Endothelial cell of umbilical vein (primary cell): ENCODE measurements at regions not wholly inside any gene's neighbourhood (a gene's known extent, or its start where the extent isn't known, plus 50 kb on each side); places are given as distances from the start of the nearest gene placed in this dataset.

Source experiments
- BruUV-seq: library from RNA; stranded (reverse); fragments of 400-500 nt; replicated peaks from 2 replicates; lab custom pipeline; 2021; lab: Mats Ljungman, UMichigan
- CTCF ChIA-PET: fragments of 300-600, 350-600 bp; sonication (Branson Sonifier 250); formaldehyde crosslinking; loops from one replicate; lab custom pipeline; 2021; ENCODE audit warnings: antibody characterized with exemption, inconsistent platforms; lab: Charles Lee
- POLR2A ChIA-PET: fragments of 300-600, 350-600 bp; sonication (Branson Sonifier 250); formaldehyde crosslinking; loops from one replicate; lab custom pipeline; 2021; ENCODE audit warnings: antibody characterized with exemption, inconsistent platforms; lab: Charles Lee
- DNase-seq: peaks from one replicate; pipeline ENCODE4 v3.0.0-alpha.2; 2011; ENCODE audit warnings: low read depth, low spot score
- FAIRE-seq: peaks from 2 replicates; lab custom pipeline; 2011; peaks lifted over from hg19 to GRCh38; lab: Jason Lieb, UNC
- H2AFZ ChIP-seq: 2 replicates; pipeline ENCODE4 v1.6.0; 2012; ENCODE audit warnings: low read depth, low read length, control low read depth, inconsistent platforms
- H3K27ac ChIP-seq: 2 replicates; pipeline ENCODE4 v1.5.1; 2011; ENCODE audit warnings: low read depth, mild to moderate bottlenecking, control low read depth, low read length, moderate library complexity; ENCODE audit not compliant: insufficient read depth
- H3K27me3 ChIP-seq, 2 experiments: 2 replicates each; pipeline versions ENCODE4 v1.6.0 to v1.6.1; 2011; ENCODE audit warnings: low read length in 2 of 2, mixed read lengths in 1 of 2; ENCODE audit not compliant: control insufficient read depth in 2 of 2, insufficient read depth in 2 of 2
- H3K36me3 ChIP-seq, 2 experiments: 2 replicates in 1 of 2; 3 replicates in 1 of 2; pipeline ENCODE4 v1.5.1; 2011; ENCODE audit warnings: low read length in 2 of 2, mild to moderate bottlenecking in 1 of 2, moderate library complexity in 1 of 2; ENCODE audit not compliant: control insufficient read depth in 2 of 2, insufficient read depth in 2 of 2; ENCODE audit errors: extremely low read depth in 1 of 2
- H3K4me1 ChIP-seq: 3 replicates; pipeline ENCODE4 v1.5.1; 2011; ENCODE audit warnings: mild to moderate bottlenecking, low read length; ENCODE audit not compliant: control insufficient read depth, insufficient read depth; ENCODE audit errors: extremely low read depth
- H3K4me2 ChIP-seq: 2 replicates; pipeline ENCODE4 v1.6.1; 2011; ENCODE audit warnings: low read length, control low read depth, mixed read lengths; ENCODE audit not compliant: insufficient read depth
- H3K4me3 ChIP-seq, 3 experiments: fragments of 200-600 bp in 1 of 3; sonication (generic), shearing (Covaris generic) in 1 of 3; replicated peaks in 1 of 3; 2 replicates each; pipeline ENCODE4 v1.5.1; 2011 to 2016; ENCODE audit warnings: control low read depth in 3 of 3, low read length in 3 of 3, mild to moderate bottlenecking in 2 of 3, inconsistent platforms in 1 of 3, low read depth in 1 of 3, moderate library complexity in 1 of 3; ENCODE audit not compliant: insufficient read depth in 1 of 3
- H3K79me2 ChIP-seq: 2 replicates; pipeline ENCODE4 v1.6.0; 2012; ENCODE audit warnings: low read length, inconsistent platforms; ENCODE audit not compliant: control insufficient read depth, insufficient read depth
- H3K9ac ChIP-seq: replicated peaks from 2 replicates; pipeline ENCODE3; 2011; ENCODE audit warnings: low read length, control low read depth; ENCODE audit not compliant: insufficient read depth; ENCODE audit errors: extremely low read depth
- H3K9me1 ChIP-seq: replicated peaks from 3 replicates; pipeline ENCODE4 v1.6.0; 2011; ENCODE audit warnings: mild to moderate bottlenecking, low read length; ENCODE audit not compliant: control insufficient read depth, insufficient read depth; ENCODE audit errors: extremely low read depth
- H3K9me3 ChIP-seq: replicated peaks from 2 replicates; pipeline ENCODE4 v1.5.1; 2012; ENCODE audit warnings: low read length, inconsistent platforms; ENCODE audit not compliant: control insufficient read depth, insufficient read depth
- H4K20me1 ChIP-seq: replicated peaks from 2 replicates; pipeline ENCODE3; 2011; ENCODE audit warnings: mild to moderate bottlenecking, low read length; ENCODE audit not compliant: control insufficient read depth, insufficient read depth; ENCODE audit errors: extremely low read depth
- EZH2 ChIP-seq: IDR thresholded peaks from 2 replicates; pipeline ENCODE4 v1.6.1; 2012; ENCODE audit warnings: borderline replicate concordance, low read depth, mild to moderate bottlenecking, moderate library complexity, low read length, inconsistent platforms; ENCODE audit not compliant: severe bottlenecking
- FOS ChIP-seq: IDR thresholded peaks from 2 replicates; pipeline ENCODE4 v1.6.1; 2011; ENCODE audit warnings: mild to moderate bottlenecking, low read length, moderate library complexity, borderline replicate concordance; ENCODE audit not compliant: insufficient read depth
- GATA2 ChIP-seq: IDR thresholded peaks from 2 replicates; pipeline ENCODE4 v1.7.0; 2011; ENCODE audit warnings: low read depth, mild to moderate bottlenecking, moderate library complexity, mixed read lengths, low read length; ENCODE audit not compliant: insufficient read length, insufficient read depth
- JUN ChIP-seq: IDR thresholded peaks from 2 replicates; pipeline ENCODE4 v1.6.1; 2011; ENCODE audit warnings: borderline replicate concordance, low read depth; ENCODE audit not compliant: insufficient read length, insufficient read depth
- MYC ChIP-seq: IDR thresholded peaks from one replicate; pipeline ENCODE4 v1.6.1; 2011; ENCODE audit warnings: mild to moderate bottlenecking, low read depth, low read length
- POLR2A ChIP-seq: IDR thresholded peaks from 2 replicates; pipeline ENCODE4 v1.6.1; 2012; ENCODE audit warnings: low read depth, mild to moderate bottlenecking, control low read depth, low read length
- POLR2AphosphoS5 ChIP-seq: IDR thresholded peaks from 2 replicates; pipeline ENCODE4 v1.6.1; 2012; ENCODE audit warnings: low read depth, mild to moderate bottlenecking, control low read depth, low read length, moderate library complexity; ENCODE audit not compliant: insufficient read depth
- dilution Hi-C: fragments of 300-500 bp; cut with MboI; formaldehyde crosslinking; loops from one replicate; pipeline ENCODE4 v1.15.0; 2019; ENCODE audit warnings: low sequenced_read_pairs; ENCODE audit not compliant: extremely low pct_ligation_motif_present
- intact Hi-C: fragments of 100-400 bp; cut with micrococcal nuclease; formaldehyde crosslinking; loops from one replicate; pipeline ENCODE4 v1.10.0; 2022
- TF ChIP-seq, protein P1 (sequence below): IDR thresholded peaks from 2 replicates; pipeline ENCODE4 v1.6.1; 2011; ENCODE audit not compliant: insufficient read depth, insufficient read length
- TF ChIP-seq, protein P2 (sequence below), 2 donors: IDR thresholded peaks; 1 replicate in 1 of 2; 2 replicates in 1 of 2; pipeline ENCODE4 v1.5.1; 2011; ENCODE audit warnings: low read length in 2 of 2, mild to moderate bottlenecking in 2 of 2, moderate library complexity in 2 of 2, control low read depth in 1 of 2, inconsistent platforms in 1 of 2, low read depth in 1 of 2; ENCODE audit not compliant: insufficient read depth in 1 of 2; ENCODE audit errors: extremely low read depth in 1 of 2

DNA sequence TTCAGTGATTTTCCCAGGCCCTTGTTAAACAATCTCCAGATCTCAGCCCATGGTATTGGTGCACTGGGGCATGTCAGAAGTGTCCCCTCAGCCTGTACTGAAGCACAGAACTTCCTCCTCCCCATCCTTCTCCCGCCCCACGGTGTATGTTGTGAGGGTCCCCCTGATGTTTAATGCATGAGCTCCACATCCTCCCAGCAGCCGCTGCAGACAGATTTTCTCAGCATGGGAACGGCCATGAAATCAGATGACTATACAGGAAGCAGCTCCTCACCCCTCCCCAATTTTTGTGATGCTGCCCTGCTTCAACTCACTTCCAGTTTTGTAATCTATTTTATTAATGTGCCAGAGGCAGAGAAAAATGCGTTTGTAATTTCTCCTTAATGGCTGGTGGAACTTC, 406.0 kb downstream of the MIAT start:
- DNase-seq, result no peak
- dilution Hi-C loops, result no loop called here
- no peak overlapping the region for H2AFZ ChIP-seq
- FAIRE-seq, result no peak
- POLR2A ChIA-PET, result no interaction called here
- no peak overlapping the region for H3K4me2 ChIP-seq
- no TSS peak for BruUV-seq
- H3K27me3 ChIP-seq, result peaks cover 10 to 23% of the 10 kb centered on the region in 2 experiments
- no peak overlapping the region for H3K9ac ChIP-seq
- no peaks in the 10 kb centered on the region for H3K9me3 ChIP-seq
- no peaks in the 10 kb centered on the region for H3K9me1 ChIP-seq
- H3K4me1 ChIP-seq, result no peaks in the 10 kb centered on the region
- H3K36me3 ChIP-seq, result no peaks in the 10 kb centered on the region
- no peak overlapping the region for H3K4me3 ChIP-seq
- CTCF ChIA-PET, result no interaction called here
- TF ChIP-seq MYC (no peak), POLR2AphosphoS5 (no peak), POLR2A (no peak), GATA2 (no peak), FOS (no peak), EZH2 (no peak), JUN (no peak)
- TF ChIP-seq, protein P1, sequence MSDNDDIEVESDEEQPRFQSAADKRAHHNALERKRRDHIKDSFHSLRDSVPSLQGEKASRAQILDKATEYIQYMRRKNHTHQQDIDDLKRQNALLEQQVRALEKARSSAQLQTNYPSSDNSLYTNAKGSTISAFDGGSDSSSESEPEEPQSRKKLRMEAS, result no peak
- TF ChIP-seq, protein P2, sequence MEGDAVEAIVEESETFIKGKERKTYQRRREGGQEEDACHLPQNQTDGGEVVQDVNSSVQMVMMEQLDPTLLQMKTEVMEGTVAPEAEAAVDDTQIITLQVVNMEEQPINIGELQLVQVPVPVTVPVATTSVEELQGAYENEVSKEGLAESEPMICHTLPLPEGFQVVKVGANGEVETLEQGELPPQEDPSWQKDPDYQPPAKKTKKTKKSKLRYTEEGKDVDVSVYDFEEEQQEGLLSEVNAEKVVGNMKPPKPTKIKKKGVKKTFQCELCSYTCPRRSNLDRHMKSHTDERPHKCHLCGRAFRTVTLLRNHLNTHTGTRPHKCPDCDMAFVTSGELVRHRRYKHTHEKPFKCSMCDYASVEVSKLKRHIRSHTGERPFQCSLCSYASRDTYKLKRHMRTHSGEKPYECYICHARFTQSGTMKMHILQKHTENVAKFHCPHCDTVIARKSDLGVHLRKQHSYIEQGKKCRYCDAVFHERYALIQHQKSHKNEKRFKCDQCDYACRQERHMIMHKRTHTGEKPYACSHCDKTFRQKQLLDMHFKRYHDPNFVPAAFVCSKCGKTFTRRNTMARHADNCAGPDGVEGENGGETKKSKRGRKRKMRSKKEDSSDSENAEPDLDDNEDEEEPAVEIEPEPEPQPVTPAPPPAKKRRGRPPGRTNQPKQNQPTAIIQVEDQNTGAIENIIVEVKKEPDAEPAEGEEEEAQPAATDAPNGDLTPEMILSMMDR (IDR thresholded peaks at IDR 0.05; ENCODE audit: extremely low read depth in 1 of 2, insufficient read depth in 1 of 2, low read depth in 1 of 2, low read length in 2 of 2), result no peak
- no peaks in the 10 kb centered on the region for H4K20me1 ChIP-seq
- no peaks in the 10 kb centered on the region for H3K79me2 ChIP-seq
- no peak overlapping the region for H3K27ac ChIP-seq
- intact Hi-C loops, result no loop called here
